ENCODE measurements at regions not wholly inside any gene's neighbourhood (a gene's known extent, or its start where the extent isn't known, plus 50 kb on each side); places are given as distances from the start of the nearest gene placed in this dataset.

DNA sequence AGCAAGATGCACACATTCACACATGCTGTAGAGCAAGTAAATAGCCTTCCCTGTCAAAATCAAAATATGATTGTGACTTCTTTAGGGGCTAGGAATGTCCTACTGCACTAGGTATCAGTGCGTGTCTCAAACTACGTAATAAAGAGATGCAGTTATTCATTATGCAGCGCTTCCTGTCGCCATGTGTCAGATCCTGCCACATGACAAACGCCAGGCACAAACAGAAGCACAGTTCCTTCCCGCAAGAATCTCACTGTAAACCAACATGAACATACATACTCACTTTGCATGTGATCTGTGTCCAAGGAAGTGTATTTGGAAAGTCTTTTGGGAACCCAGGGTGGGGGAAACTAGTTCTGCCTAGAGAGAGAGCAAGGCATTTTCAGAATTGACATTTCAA lies 599.9 kb downstream of the RNF144A start:
- no peak overlapping the region for H3K27ac ChIP-seq (ENCODE audit: low read length)
- H3K27me3 ChIP-seq (ENCODE audit: low read depth, low read length) = no peaks in the 10 kb centered on the region
- no peak overlapping the region for H3K4me3 ChIP-seq (ENCODE audit: low read depth in 1 of 2, low read length in 2 of 2)

GRCh38 chr2:7517851-7518250 lies 600.6 kb downstream of the RNF144A start:
- Histone ChIP-seq H3K4me3 (ENCODE audit: low read depth in 1 of 2, low read length in 2 of 2) (no peak overlapping the region), H3K9me3 (ENCODE audit: control insufficient read depth in 1 of 2, low read length in 2 of 2) (no peaks in the 10 kb centered on the region), H3K27me3 (ENCODE audit: low read depth, low read length) (no peaks in the 10 kb centered on the region), H3K27ac (ENCODE audit: low read length) (no peak overlapping the region), H3K36me3 (ENCODE audit: control insufficient read depth in 1 of 2, insufficient read depth in 2 of 2, low read length in 2 of 2) (no peaks in the 10 kb centered on the region), H3K4me1 (ENCODE audit: control insufficient read depth in 1 of 2, insufficient read depth in 2 of 2, low read length in 2 of 2) (peaks cover 0 to 12% of the 10 kb centered on the region in 2 donors)

More for the DNA sequence above, 599.9 kb downstream of the RNF144A start:
- H3K4me1 ChIP-seq (ENCODE audit: control insufficient read depth in 1 of 2, insufficient read depth in 2 of 2, low read length in 2 of 2) = peaks cover 0 to 12% of the 10 kb centered on the region in 2 donors
- no peaks in the 10 kb centered on the region for H3K36me3 ChIP-seq (ENCODE audit: control insufficient read depth in 1 of 2, insufficient read depth in 2 of 2, low read length in 2 of 2)
- no peaks in the 10 kb centered on the region for H3K9me3 ChIP-seq (ENCODE audit: control insufficient read depth in 1 of 2, low read length in 2 of 2)

- no peaks in the 10 kb centered on the region for H3K27me3 ChIP-seq (ENCODE audit: low read depth, low read length)
- H3K4me1 ChIP-seq (ENCODE audit: control insufficient read depth in 1 of 2, insufficient read depth in 2 of 2, low read length in 2 of 2) = no peaks in the 10 kb centered on the region
- no peak overlapping the region for H3K4me3 ChIP-seq (ENCODE audit: low read depth in 1 of 2, low read length in 2 of 2)
- no peak overlapping the region for H3K27ac ChIP-seq (ENCODE audit: low read length)
- no peaks in the 10 kb centered on the region for H3K9me3 ChIP-seq (ENCODE audit: control insufficient read depth in 1 of 2, low read length in 2 of 2)
- no peaks in the 10 kb centered on the region for H3K36me3 ChIP-seq (ENCODE audit: control insufficient read depth in 1 of 2, insufficient read depth in 2 of 2, low read length in 2 of 2)
Observed at GRCh38 chr2:7523481-7524120, 606.4 kb downstream of the RNF144A start.

GRCh38 chr2:7524195-7524594 lies 607.0 kb downstream of the RNF144A start:
- Histone ChIP-seq H3K4me1 (ENCODE audit: control insufficient read depth in 1 of 2, insufficient read depth in 2 of 2, low read length in 2 of 2) (no peaks in the 10 kb centered on the region), H3K36me3 (ENCODE audit: control insufficient read depth in 1 of 2, insufficient read depth in 2 of 2, low read length in 2 of 2) (no peaks in the 10 kb centered on the region), H3K27ac (ENCODE audit: low read length) (no peak overlapping the region), H3K27me3 (ENCODE audit: low read depth, low read length) (no peaks in the 10 kb centered on the region), H3K4me3 (ENCODE audit: low read depth in 1 of 2, low read length in 2 of 2) (no peak overlapping the region), H3K9me3 (ENCODE audit: control insufficient read depth in 1 of 2, low read length in 2 of 2) (no peaks in the 10 kb centered on the region)

DNA sequence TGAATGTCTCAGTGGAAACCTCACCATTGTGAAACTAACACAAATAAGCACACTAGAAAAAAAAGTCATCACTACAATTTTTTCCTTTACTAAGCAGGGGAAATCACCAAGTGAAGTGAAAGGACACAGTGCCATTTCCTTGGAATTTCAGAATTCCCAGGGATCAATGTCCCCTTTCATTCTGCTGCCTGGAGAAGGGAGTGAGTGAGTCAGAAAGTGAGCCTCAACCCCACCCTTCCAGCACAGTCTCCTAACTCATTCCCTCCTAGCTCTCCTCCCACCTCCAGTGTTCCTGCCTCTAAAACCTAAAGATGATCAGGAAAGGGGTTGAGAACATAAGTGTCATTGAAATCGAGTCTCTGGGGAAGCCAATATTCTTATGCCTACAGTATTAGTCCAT lies 608.5 kb downstream of the RNF144A start:
- no peaks in the 10 kb centered on the region for H3K27me3 ChIP-seq (ENCODE audit: low read depth, low read length)
- H3K4me1 ChIP-seq (ENCODE audit: control insufficient read depth in 1 of 2, insufficient read depth in 2 of 2, low read length in 2 of 2) = no peaks in the 10 kb centered on the region

GRCh38 chr2:7527165-7527722 lies 610.0 kb downstream of the RNF144A start:
- H3K27me3 ChIP-seq (ENCODE audit: low read depth, low read length) = no peaks in the 10 kb centered on the region
- no peaks in the 10 kb centered on the region for H3K36me3 ChIP-seq (ENCODE audit: control insufficient read depth in 1 of 2, insufficient read depth in 2 of 2, low read length in 2 of 2)
- H3K4me3 ChIP-seq (ENCODE audit: low read depth in 1 of 2, low read length in 2 of 2) = no peak overlapping the region
- H3K27ac ChIP-seq (ENCODE audit: low read length) = no peak overlapping the region
- no peaks in the 10 kb centered on the region for H3K4me1 ChIP-seq (ENCODE audit: control insufficient read depth in 1 of 2, insufficient read depth in 2 of 2, low read length in 2 of 2)
- peaks cover 0 to 7% of the 10 kb centered on the region in 2 donors for H3K9me3 ChIP-seq (ENCODE audit: control insufficient read depth in 1 of 2, low read length in 2 of 2)

More for the DNA sequence above, 608.5 kb downstream of the RNF144A start:
- Histone ChIP-seq H3K4me3 (ENCODE audit: low read depth in 1 of 2, low read length in 2 of 2) (no peak overlapping the region), H3K27ac (ENCODE audit: low read length) (no peak overlapping the region), H3K9me3 (ENCODE audit: control insufficient read depth in 1 of 2, low read length in 2 of 2) (peaks cover 0 to 1% of the 10 kb centered on the region in 2 donors), H3K36me3 (ENCODE audit: control insufficient read depth in 1 of 2, insufficient read depth in 2 of 2, low read length in 2 of 2) (no peaks in the 10 kb centered on the region)

DNA sequence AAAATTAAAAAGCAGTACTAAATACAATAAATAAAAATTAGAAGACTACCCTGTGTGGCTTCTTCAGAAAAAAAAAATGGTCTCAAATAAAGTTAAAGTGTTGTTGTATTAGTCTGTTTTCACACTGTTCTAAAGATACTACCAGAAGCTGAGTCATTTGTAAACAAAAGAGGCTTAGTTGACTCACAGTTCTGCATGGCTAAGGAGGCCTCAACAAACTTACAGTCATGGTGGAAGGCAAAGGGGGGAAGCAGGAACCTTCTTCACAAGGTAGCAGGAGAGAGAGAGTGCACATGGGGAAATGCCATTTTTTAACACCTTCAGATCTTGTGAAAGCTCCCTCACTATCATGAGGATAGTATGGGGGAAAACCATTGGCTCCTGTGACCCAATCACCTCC lies 612.8 kb downstream of the RNF144A start:
- peaks cover 0 to 7% of the 10 kb centered on the region in 2 donors for H3K9me3 ChIP-seq (ENCODE audit: control insufficient read depth in 1 of 2, low read length in 2 of 2)
- no peak overlapping the region for H3K4me3 ChIP-seq (ENCODE audit: low read depth in 1 of 2, low read length in 2 of 2)
- H3K36me3 ChIP-seq (ENCODE audit: control insufficient read depth in 1 of 2, insufficient read depth in 2 of 2, low read length in 2 of 2) = no peaks in the 10 kb centered on the region
- H3K27ac ChIP-seq (ENCODE audit: low read length) = no peak overlapping the region
- H3K27me3 ChIP-seq (ENCODE audit: low read depth, low read length) = no peaks in the 10 kb centered on the region
- H3K4me1 ChIP-seq (ENCODE audit: control insufficient read depth in 1 of 2, insufficient read depth in 2 of 2, low read length in 2 of 2) = no peaks in the 10 kb centered on the region

- no peak overlapping the region for H3K27ac ChIP-seq (ENCODE audit: low read length)
- H3K9me3 ChIP-seq (ENCODE audit: control insufficient read depth in 1 of 2, low read length in 2 of 2) = no peaks in the 10 kb centered on the region
- H3K4me1 ChIP-seq (ENCODE audit: control insufficient read depth in 1 of 2, insufficient read depth in 2 of 2, low read length in 2 of 2) = no peaks in the 10 kb centered on the region
- H3K27me3 ChIP-seq (ENCODE audit: low read depth, low read length) = no peaks in the 10 kb centered on the region
- no peak overlapping the region for H3K4me3 ChIP-seq (ENCODE audit: low read depth in 1 of 2, low read length in 2 of 2)
- H3K36me3 ChIP-seq (ENCODE audit: control insufficient read depth in 1 of 2, insufficient read depth in 2 of 2, low read length in 2 of 2) = no peaks in the 10 kb centered on the region
Observed at GRCh38 chr2:7539077-7539476, 621.9 kb downstream of the RNF144A start.

- no peak overlapping the region for H3K27ac ChIP-seq (ENCODE audit: low read length)
Observed at GRCh38 chr2:7539760-7540159, 622.5 kb downstream of the RNF144A start.

DNA sequence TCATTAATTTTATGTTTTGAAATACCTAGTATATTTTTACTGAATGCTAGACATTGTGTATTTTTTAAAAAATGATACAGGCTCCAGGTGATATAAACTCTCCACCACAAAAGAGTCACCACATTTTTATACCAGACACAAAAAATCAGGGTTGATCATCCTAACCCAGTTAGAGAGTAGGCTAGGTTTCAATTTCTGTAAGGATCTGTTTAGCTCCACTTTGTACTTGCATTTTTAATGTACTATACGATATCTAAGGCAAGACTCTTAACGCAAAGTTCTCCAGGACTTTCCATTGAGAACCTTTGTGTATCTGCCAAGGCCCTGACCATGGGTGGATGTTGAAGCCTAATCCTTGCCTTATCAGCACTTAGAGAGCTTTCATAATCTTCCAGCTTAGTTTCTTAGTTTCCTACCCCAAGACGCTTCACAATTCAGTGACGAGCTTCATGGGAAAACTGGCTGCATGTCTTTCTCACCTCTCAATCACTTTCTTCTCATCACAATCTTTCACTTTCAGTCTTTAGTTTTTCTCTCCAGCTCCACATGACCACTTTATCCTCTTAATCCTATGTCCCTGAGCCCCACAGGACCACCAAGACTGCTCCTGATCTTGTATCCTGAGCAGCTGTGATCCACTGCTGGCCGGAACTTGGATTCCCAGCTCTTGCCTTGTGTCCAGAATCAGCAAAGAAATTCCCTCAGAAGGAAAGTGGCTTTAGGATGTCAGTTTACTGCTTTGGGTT lies 635.8 kb downstream of the RNF144A start:
- H3K4me3 ChIP-seq (ENCODE audit: low read depth in 1 of 2, low read length in 2 of 2) = no peak overlapping the region
- no peaks in the 10 kb centered on the region for H3K4me1 ChIP-seq (ENCODE audit: control insufficient read depth in 1 of 2, insufficient read depth in 2 of 2, low read length in 2 of 2)
- no peaks in the 10 kb centered on the region for H3K36me3 ChIP-seq (ENCODE audit: control insufficient read depth in 1 of 2, insufficient read depth in 2 of 2, low read length in 2 of 2)

More at GRCh38 chr2:7539760-7540159, 622.5 kb downstream of the RNF144A start:
- H3K4me3 ChIP-seq (ENCODE audit: low read depth in 1 of 2, low read length in 2 of 2) = no peak overlapping the region
- no peaks in the 10 kb centered on the region for H3K36me3 ChIP-seq (ENCODE audit: control insufficient read depth in 1 of 2, insufficient read depth in 2 of 2, low read length in 2 of 2)
- H3K4me1 ChIP-seq (ENCODE audit: control insufficient read depth in 1 of 2, insufficient read depth in 2 of 2, low read length in 2 of 2) = no peaks in the 10 kb centered on the region
- H3K9me3 ChIP-seq (ENCODE audit: control insufficient read depth in 1 of 2, low read length in 2 of 2) = no peaks in the 10 kb centered on the region
- H3K27me3 ChIP-seq (ENCODE audit: low read depth, low read length) = no peaks in the 10 kb centered on the region

GRCh38 chr2:7555260-7555659 lies 638.0 kb downstream of the RNF144A start:
- Histone ChIP-seq H3K4me3 (ENCODE audit: low read depth in 1 of 2, low read length in 2 of 2) (no peak overlapping the region), H3K27me3 (ENCODE audit: low read depth, low read length) (no peaks in the 10 kb centered on the region), H3K9me3 (ENCODE audit: control insufficient read depth in 1 of 2, low read length in 2 of 2) (no peaks in the 10 kb centered on the region), H3K36me3 (ENCODE audit: control insufficient read depth in 1 of 2, insufficient read depth in 2 of 2, low read length in 2 of 2) (no peaks in the 10 kb centered on the region), H3K4me1 (ENCODE audit: control insufficient read depth in 1 of 2, insufficient read depth in 2 of 2, low read length in 2 of 2) (no peaks in the 10 kb centered on the region), H3K27ac (ENCODE audit: low read length) (no peak overlapping the region)

More for the DNA sequence above, 635.8 kb downstream of the RNF144A start:
- Histone ChIP-seq H3K9me3 (ENCODE audit: control insufficient read depth in 1 of 2, low read length in 2 of 2) (no peaks in the 10 kb centered on the region), H3K27ac (ENCODE audit: low read length) (no peak overlapping the region), H3K27me3 (ENCODE audit: low read depth, low read length) (no peaks in the 10 kb centered on the region)

Data from muscle layer of duodenum (tissue), 2 donors.